ENCODE measurements at regions not wholly inside any gene's neighbourhood (a gene's known extent, or its start where the extent isn't known, plus 50 kb on each side); places are given as distances from the start of the nearest gene placed in this dataset.

DNA sequence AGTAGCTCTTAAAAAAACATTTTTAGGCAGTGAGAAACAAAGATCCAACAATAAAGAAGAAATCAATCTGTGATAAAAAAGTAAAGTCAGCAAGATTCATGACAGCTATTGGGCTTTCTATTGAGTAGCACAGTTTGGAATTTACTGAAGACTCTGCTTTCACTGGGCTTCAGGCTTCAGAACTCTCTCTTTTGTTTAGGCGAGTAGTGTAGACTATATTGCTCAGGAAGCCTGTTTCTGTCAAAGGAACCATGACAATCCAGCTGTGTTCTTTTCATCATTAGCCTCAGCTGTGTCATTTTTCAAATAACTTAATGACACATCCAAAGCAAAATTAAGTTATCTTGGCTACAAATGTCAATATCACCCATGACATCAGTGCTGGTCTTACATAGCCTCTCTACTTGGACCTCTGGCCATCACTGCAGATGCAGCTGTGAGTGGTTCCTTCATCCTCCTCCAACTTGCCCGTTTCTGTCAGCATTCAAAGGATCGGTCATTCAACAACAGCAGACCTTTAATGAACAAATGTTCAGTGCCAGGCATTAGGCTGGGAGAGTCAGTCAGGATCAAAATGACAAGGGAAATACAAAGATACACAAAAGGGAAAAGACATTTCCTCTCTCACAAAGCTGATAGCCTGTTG is 332.8 kb upstream of the MTNR1B start:
- TF ChIP-seq, protein P1, sequence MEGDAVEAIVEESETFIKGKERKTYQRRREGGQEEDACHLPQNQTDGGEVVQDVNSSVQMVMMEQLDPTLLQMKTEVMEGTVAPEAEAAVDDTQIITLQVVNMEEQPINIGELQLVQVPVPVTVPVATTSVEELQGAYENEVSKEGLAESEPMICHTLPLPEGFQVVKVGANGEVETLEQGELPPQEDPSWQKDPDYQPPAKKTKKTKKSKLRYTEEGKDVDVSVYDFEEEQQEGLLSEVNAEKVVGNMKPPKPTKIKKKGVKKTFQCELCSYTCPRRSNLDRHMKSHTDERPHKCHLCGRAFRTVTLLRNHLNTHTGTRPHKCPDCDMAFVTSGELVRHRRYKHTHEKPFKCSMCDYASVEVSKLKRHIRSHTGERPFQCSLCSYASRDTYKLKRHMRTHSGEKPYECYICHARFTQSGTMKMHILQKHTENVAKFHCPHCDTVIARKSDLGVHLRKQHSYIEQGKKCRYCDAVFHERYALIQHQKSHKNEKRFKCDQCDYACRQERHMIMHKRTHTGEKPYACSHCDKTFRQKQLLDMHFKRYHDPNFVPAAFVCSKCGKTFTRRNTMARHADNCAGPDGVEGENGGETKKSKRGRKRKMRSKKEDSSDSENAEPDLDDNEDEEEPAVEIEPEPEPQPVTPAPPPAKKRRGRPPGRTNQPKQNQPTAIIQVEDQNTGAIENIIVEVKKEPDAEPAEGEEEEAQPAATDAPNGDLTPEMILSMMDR (IDR thresholded peaks at IDR 0.05), result no peak
- TF ChIP-seq ZFX (IDR thresholded peaks at IDR 0.05; ENCODE audit: borderline replicate concordance), result no peak
- no peak overlapping the region for H3K27ac ChIP-seq

DNA sequence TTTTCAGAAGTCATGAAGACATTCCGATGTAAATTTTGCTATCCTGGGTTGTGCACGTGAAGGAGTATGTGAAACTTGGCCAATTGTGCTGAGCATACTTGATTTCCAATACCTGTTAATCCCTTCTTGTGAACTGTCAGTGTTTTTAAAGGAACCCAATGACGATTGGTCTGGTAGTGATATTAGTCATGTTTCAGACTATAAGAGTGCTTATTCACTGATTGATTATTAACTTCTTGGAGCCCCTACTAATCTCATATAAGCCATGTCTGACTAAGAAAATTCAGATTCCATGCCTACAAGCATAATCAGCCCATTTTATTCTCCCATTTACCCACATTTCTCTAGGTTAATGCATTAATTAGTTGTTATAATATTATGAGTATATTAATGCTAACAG is 330.8 kb upstream of the MTNR1B start:
- no peak overlapping the region for H3K27ac ChIP-seq
- TF ChIP-seq, protein P1 (IDR thresholded peaks at IDR 0.05), result no peak
- no peak for TF ChIP-seq ZFX (IDR thresholded peaks at IDR 0.05; ENCODE audit: borderline replicate concordance)

DNA sequence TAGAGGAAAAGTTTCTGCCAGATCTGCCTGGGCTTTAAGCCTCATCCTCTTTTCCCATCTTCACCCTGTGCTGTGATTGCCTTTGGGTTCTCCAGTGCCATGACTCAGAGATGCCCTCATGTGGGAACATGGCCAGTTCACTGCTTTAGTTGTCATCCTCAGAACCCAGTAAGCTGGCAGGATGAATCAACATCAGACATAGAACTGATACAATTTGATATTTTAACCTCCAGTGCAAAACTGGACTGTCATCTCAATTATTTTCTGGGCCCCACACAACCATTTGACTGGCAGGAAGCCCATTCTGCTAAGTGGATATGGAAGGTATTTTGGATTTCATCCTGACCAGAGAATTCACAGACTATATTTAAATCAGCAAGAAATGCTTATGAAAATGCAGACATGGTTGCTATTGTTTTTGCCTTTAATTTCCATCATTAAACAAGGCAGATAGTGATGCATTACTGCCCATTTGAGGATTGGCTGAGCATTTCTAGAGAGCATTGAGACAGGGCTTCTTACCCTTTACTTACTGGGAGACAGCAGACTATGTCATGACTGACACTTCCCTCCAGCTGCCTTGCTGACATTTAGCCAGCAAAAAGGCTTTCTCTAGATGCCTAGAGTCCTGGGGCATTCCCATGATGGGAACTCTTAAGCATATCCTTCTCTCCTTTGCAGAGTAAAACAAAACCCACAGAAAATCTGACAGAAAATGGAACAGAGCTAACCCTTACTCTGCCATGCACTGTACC is 327.1 kb upstream of the MTNR1B start:
- H3K27ac ChIP-seq, result no peak overlapping the region
- TF ChIP-seq, protein P1 (IDR thresholded peaks at IDR 0.05), result no peak
- no peak for TF ChIP-seq ZFX (IDR thresholded peaks at IDR 0.05; ENCODE audit: borderline replicate concordance)

DNA sequence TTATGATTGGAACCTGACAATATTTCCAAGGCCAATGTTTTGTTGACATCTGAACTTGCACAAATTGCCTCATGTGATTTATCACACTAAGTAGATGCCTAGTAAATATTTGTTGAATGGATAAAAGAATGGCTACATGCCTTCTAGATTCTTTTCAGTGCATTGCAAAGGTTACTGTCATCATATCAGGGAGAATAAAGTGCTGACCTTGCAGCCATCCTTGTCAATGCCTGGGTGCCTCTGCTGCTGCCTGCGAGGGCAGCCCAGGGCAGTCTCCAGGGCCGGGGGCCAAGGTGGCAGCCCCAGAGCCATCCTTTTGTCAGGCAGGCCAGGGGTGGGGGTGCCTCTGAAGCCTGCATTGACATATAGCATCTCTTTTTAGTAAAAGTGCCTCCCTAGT is 325.6 kb upstream of the MTNR1B start:
- H3K27ac ChIP-seq, result no peak overlapping the region
- TF ChIP-seq, protein P1 (IDR thresholded peaks at IDR 0.05), result no peak
- no peak for TF ChIP-seq ZFX (IDR thresholded peaks at IDR 0.05; ENCODE audit: borderline replicate concordance)

DNA sequence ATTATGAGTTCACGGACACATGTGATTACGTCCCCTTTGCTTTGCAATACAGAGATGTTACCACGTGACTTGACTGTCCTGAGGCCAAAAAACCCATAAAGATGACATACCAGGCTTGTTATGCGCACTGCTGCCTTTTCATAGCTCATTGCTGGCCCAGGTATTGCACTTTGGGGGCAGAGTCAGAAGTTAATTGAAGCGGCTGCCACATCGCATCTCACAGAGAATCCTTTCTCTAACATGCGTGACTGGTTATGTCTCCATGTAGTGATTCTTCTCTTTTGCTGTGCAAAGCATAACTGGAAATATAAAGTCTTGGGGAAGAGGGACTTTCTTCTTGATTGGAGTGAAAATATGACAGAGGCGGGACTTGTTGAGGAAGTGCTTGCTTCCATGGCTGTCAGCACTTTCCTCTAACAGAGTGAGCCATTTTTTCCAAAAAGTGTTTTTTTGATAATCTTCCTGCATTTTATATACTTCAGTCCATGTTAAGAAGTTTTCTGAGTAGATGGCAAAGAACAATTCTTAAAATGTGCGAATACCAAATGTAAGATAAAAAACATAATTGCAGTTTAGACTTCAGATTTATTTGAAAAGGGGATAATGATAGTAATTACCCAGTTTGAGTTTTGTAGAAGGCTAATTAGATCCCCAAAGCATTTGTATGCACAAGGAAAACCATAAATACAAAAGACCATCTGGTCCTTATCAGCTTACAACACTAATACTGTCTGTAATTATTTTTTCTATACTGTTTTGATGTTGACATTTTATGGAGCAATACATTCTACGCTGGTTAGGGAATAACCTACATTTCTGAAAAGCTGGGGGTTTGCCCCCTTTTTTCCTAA is 324.6 kb upstream of the MTNR1B start:
- no peak for TF ChIP-seq ZFX (IDR thresholded peaks at IDR 0.05; ENCODE audit: borderline replicate concordance)
- TF ChIP-seq, protein P1 (IDR thresholded peaks at IDR 0.05), result no peak
- H3K27ac ChIP-seq, result no peak overlapping the region

DNA sequence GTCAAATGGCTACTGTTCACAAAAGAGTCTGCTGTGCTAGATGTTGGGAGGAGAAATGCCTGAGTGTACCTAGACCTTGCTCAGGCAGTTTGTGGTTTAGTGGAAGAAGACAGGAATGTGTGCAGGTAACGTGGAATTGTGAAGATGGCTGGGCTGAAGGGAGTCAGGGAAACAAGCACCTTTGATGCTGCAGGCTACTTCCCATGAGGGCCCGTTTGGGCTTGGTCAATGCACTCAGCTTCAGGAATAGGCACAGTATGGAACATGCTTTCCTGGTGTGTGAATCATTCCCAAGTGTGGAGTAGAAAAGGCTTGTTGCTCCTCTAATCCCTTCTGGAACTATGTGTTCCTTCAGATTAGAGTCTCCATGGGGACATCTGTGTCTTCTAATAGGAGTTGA is 318.3 kb upstream of the MTNR1B start:
- H3K27ac ChIP-seq, result no peak overlapping the region
- TF ChIP-seq, protein P1 (IDR thresholded peaks at IDR 0.05), result no peak
- TF ChIP-seq ZFX (IDR thresholded peaks at IDR 0.05; ENCODE audit: borderline replicate concordance), result no peak
